ENCODE measurements at regions not wholly inside any gene's neighbourhood (a gene's known extent, or its start where the extent isn't known, plus 50 kb on each side); places are given as distances from the start of the nearest gene placed in this dataset.

GRCh38 chr7:41867639-41868280 is 164.9 kb upstream of the INHBA start:
- TF ChIP-seq CTCF (IDR thresholded peaks at IDR 0.05; ENCODE audit: unreplicated experiment): no peak
- H3K27me3 Mint-ChIP-seq (ENCODE audit: unreplicated experiment): peaks cover 1% of the 10 kb centered on the region

GRCh38 chr7:41862261-41862660 is 159.4 kb upstream of the INHBA start:
- peaks cover 1% of the 10 kb centered on the region for H3K27me3 Mint-ChIP-seq (ENCODE audit: unreplicated experiment)
- H3K27ac Mint-ChIP-seq (ENCODE audit: unreplicated experiment): no peak overlapping the region
- H3K4me1 Mint-ChIP-seq (ENCODE audit: unreplicated experiment): peaks cover 11% of the 10 kb centered on the region
- no peak overlapping the region for H3K4me3 Mint-ChIP-seq (ENCODE audit: unreplicated experiment)
- peaks cover 8% of the 10 kb centered on the region for H3K36me3 Mint-ChIP-seq (ENCODE audit: low read depth, unreplicated experiment)
- H3K9me3 Mint-ChIP-seq (ENCODE audit: unreplicated experiment): peaks cover 15% of the 10 kb centered on the region
- DNase-seq (ENCODE audit: low spot score): no peak
- TF ChIP-seq CTCF (IDR thresholded peaks at IDR 0.05; ENCODE audit: unreplicated experiment): no peak

More at GRCh38 chr7:41867639-41868280, 164.9 kb upstream of the INHBA start:
- Mint-ChIP-seq H3K36me3 (ENCODE audit: low read depth, unreplicated experiment) (peaks cover 8% of the 10 kb centered on the region), H3K9me3 (ENCODE audit: unreplicated experiment) (peaks cover 15% of the 10 kb centered on the region), H3K4me1 (ENCODE audit: unreplicated experiment) (peaks cover 3% of the 10 kb centered on the region), H3K27ac (ENCODE audit: unreplicated experiment) (no peak overlapping the region), H3K4me3 (ENCODE audit: unreplicated experiment) (no peak overlapping the region)
- no peak for DNase-seq (ENCODE audit: low spot score)

- Mint-ChIP-seq H3K9me3 (ENCODE audit: unreplicated experiment) (peaks cover 13% of the 10 kb centered on the region), H3K27me3 (ENCODE audit: unreplicated experiment) (peaks cover 1% of the 10 kb centered on the region), H3K4me3 (ENCODE audit: unreplicated experiment) (no peak overlapping the region), H3K4me1 (ENCODE audit: unreplicated experiment) (peaks cover 11% of the 10 kb centered on the region), H3K27ac (ENCODE audit: unreplicated experiment) (no peak overlapping the region), H3K36me3 (ENCODE audit: low read depth, unreplicated experiment) (peaks cover 8% of the 10 kb centered on the region)
- no peak for TF ChIP-seq CTCF (IDR thresholded peaks at IDR 0.05; ENCODE audit: unreplicated experiment)
- peak; percentile 12 for DNase-seq (ENCODE audit: low spot score)
These were observed 158.8 kb upstream of the INHBA start for GRCh38 chr7:41861642-41862041.

GRCh38 chr7:41858201-41858600 is 155.3 kb upstream of the INHBA start:
- H3K9me3 Mint-ChIP-seq (ENCODE audit: unreplicated experiment): no peaks in the 10 kb centered on the region
- H3K27me3 Mint-ChIP-seq (ENCODE audit: unreplicated experiment): no peaks in the 10 kb centered on the region
- no peak for TF ChIP-seq CTCF (IDR thresholded peaks at IDR 0.05; ENCODE audit: unreplicated experiment)
- H3K4me3 Mint-ChIP-seq (ENCODE audit: unreplicated experiment): no peak overlapping the region
- H3K36me3 Mint-ChIP-seq (ENCODE audit: low read depth, unreplicated experiment): no peaks in the 10 kb centered on the region
- peaks cover 11% of the 10 kb centered on the region for H3K4me1 Mint-ChIP-seq (ENCODE audit: unreplicated experiment)
- H3K27ac Mint-ChIP-seq (ENCODE audit: unreplicated experiment): no peak overlapping the region
- no peak for DNase-seq (ENCODE audit: low spot score)

GRCh38 chr7:41855798-41856197 is 152.9 kb upstream of the INHBA start:
- Mint-ChIP-seq H3K27ac (ENCODE audit: unreplicated experiment) (no peak overlapping the region), H3K27me3 (ENCODE audit: unreplicated experiment) (no peaks in the 10 kb centered on the region), H3K4me3 (ENCODE audit: unreplicated experiment) (no peak overlapping the region), H3K9me3 (ENCODE audit: unreplicated experiment) (no peaks in the 10 kb centered on the region), H3K4me1 (ENCODE audit: unreplicated experiment) (no peaks in the 10 kb centered on the region), H3K36me3 (ENCODE audit: low read depth, unreplicated experiment) (no peaks in the 10 kb centered on the region)
- DNase-seq (ENCODE audit: low spot score): no peak
- no peak for TF ChIP-seq CTCF (IDR thresholded peaks at IDR 0.05; ENCODE audit: unreplicated experiment)

Data from endothelial cell (in vitro differentiated cells).